NCI-H187 (cell line): ENCODE measurements at regions not wholly inside any gene's neighbourhood (a gene's known extent, or its start where the extent isn't known, plus 50 kb on each side); places are given as distances from the start of the nearest gene placed in this dataset.

Source experiments
- DNase-seq, 2 experiments: peaks; one replicate each; lab custom pipeline; 2025; lab: John Stamatoyannopoulos, UW

DNA sequence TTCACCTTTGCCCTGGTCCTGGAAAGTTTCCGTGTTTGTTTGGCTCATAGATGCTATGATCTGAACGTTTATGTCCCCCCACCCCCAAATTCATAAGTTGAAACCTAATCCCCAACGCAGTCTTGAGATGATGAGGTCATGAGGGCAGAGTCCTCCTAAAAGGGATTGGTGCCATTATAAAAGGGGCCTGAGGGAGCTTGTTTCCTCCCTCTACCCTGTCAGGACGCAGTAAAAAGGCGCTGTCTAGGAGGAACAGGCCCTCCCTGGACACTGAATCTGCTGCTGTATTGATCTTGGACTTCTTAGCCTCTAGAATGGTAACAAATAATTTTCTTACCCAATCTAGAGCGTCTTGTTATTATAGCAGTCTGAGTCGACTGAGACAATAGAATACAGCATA is 2190.6 kb upstream of the TENM3 start:
- no peak for DNase-seq

DNA sequence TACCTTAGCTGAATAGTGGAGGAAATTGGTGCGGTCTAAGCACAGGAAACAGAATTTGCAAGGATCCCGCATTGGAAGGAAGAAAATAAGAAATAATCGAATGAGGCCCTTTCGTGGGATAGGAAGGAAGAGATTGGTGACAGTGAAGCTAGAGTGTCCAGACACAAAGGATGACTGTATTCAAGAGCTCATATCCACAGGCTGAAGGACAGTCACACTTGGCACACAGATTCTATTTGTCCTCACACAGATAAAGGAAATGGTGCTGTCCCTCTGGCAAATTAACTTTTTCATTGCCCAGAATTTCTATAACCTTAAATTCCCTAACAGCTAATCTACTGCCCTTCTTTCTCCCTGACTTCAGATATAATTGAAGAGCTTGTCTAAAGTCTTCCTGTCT is 2188.9 kb upstream of the TENM3 start:
- DNase-seq, result no peak

DNA sequence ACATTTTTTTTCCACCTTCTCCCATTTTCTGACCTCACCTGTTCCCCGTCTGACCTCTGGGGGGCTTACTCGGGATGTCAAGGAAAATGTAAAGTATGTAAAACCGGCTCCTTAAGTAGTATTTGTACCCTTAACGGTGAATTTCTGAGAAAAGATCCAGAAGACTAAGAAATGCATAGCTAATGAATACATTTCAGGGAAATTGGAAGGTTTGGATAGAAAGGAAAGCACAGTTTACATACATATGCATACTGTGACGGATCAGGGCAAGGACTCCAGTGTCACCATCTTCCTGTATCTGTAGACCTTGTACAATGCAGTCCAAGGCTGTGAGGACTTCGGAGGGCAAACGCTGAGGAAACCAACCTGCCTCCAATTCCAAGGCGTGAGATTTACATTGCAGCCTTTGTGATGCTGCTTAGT is 2185.9 kb upstream of the TENM3 start:
- DNase-seq, result no peak

DNA sequence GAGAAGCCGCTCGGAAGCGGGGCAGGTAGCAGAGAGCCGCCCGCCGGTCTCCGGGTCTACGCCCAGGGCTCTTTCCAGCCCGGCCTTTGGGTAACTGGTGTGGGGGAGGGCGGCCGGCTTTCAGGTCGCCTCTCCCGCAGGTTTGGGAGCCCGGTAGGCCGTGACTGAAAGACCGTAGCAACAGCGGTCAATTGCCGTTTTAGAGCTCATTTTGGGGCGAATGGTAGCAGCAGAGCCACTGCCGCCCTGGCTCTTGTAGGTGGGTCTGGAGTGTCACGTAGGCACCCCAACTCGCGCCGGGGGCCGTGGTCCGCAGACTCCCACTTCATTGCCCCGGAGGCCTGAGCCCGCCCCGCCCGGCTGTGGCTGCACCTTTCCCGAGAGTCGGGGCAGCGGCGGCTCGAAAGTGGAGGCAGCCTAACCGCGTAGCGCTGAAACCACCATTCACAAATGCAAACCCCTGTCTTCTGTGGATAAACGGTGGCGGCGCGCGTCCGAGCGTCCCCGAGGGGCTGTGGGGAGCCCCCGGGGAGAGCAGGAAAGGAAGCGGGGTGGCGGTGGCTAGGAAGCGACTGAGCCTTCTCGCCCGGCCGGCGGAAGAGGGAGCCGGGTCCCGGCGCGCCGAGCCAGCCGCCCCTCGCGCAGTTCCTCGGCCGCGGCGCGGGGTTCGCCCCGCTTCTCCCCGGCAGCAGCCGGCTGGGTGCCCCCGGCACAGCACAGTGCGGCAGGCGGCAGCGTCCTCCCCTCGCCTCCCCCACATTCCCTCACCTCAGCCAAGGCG is 2185.1 kb upstream of the TENM3 start:
- no peak for DNase-seq

DNA sequence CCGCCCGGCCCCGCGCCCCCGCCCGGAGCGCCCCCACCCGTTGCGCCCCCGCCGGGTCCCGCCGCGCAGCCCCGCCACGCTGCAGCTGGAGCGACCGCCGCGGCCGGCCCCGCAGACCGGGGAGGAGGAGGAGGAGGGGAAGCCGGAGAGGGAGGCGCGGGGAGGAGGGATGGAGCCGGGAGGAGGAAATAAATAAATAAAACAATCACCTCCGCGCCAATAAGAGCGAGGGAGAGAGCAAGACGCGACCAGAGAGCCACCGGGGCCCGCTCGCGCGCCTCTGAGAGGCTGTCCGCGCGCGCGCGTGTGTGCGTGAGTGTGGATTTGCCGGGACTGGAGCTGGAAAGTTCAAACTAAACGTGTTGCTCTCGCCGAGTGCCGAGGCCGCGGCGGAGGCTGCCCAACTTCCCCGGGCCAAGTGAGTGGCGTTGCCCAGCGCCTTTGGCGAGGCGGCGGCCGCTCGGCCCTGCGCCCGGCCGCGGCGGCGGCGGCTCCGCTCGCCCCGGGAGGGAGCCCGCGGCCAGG is 2184.4 kb upstream of the TENM3 start:
- no peak for DNase-seq

DNA sequence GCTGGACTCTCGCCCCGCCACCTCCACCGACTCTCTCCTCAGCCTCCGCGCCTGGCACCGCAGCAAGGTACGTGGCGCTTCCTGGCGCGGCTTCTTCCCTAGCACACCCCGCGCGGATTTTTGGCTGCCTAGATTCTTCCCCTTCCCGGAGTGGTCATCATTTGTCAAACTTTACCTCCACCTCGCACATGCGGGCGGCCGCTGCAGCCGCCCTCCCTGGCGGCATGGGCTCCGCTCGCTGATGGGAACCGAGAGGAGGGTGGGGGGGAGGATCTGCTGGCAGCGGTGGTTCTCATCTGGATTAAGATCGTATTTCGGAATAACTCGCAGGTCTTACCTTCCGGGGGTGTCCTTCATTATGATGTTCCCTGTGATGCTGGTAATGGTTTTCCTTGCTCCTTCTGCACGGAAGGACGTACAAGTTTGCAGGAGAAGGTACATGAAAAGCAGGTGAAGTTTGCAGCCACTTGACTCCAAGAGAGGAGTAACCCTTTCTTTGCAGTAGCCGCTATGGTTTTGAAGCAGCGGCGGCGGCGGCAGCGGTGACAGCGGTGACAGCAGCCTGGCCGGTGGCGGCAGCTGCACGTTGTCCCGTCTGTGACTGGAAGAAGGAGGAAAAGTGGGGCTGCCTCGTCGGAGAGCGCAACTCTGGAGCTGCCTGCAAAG is 2183.9 kb upstream of the TENM3 start:
- no peak for DNase-seq

DNA sequence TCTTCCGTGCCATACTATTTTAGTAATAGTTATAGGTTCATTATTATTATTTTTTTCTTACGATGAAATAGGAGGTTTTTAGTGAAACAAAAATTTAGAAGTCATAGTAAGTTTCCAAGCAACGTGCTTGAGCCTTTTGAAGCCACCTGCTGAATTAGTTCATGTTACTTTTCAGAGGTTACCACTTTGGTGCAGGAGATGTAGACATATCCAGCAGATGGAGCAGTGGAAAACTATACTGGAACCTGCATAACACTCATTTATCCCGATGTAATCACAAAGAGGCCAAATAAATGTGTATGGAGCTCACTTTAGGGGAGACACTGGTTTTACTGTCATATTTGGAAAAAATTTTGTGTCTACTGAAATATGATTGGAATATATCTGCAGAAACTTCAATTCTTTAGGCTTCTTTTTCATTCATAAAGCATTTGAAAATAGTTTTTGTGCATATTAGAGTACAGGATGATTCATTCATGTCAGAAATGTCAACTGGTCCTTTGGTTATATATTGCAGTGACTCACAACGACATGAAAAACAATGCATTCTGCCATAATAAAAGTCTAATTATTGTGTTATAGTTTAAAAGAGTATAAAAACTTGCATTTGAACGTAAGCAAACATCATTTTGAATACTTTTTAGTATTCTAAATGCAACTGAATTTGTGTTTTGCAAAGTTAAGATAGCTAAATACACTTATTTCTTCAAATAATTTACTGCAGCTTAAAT is 2182.9 kb upstream of the TENM3 start:
- no peak for DNase-seq

DNA sequence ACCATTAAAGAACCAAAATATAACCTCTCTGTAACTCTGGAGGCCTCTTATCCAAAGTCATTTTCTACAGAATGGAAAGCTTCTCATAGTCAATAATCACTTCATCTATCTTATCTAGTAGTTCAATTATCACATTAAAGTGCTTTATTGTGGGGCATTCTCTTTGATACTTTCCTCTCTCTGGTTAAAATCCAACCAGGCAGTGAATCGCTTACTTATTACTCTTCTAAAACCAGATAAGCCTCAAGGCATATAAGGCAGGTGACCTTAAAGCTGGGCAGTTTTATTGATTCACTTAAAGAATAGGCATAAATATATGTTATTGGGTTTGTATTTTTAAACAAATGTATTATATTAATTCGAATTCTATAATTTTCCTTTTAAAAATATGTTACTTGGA is 2162.1 kb upstream of the TENM3 start:
- DNase-seq, result no peak

DNA sequence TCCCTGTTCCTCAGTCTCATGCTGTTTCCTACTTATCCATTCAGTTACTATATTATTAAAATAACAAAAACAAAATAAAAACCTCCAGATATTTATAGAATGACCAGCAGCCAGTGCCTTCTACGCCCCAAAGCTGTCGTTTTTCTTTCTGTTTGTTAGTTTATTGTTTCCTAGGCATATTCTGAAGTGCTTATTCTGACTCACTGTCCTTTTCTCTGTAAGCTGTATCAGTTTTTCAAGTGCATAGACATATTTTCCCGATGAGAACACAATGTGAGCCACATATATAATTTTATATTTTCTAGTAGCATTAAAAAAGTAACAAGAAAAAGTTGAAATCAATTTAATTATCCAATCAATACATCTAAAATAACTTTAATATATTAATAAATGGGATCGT is 2158.6 kb upstream of the TENM3 start:
- no peak for DNase-seq

DNA sequence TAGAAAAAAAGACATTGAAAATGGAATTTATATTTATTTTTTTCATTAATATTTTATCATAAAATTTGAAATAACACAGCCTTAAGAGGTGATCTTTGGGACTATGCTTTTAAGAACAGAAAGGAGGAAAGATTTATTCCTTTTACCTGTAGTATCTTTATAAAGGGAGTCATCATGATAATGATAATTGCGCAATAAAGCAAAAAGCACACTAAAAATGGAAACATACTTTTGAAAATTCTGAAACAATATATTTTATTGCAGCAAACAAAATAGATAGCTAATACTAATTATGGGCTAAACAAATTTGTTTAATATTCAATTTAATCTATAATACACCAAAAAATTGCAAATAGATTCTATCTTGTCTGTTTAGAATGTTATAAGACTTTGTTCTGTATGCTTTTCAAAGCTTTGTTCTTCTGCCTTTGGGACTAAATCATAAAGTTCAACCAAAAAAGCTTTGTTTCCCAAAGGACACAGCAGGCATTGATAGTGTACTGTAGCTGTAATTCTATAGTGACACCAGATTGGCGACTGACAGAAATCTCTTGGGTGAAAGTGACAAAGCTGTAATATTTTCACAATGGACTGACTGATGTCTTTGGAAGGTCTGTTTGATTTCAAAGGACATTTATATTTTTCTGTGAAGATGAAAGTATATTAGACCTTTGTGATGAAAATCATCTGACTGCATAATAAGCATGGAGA is 2156.6 kb upstream of the TENM3 start:
- no peak for DNase-seq

DNA sequence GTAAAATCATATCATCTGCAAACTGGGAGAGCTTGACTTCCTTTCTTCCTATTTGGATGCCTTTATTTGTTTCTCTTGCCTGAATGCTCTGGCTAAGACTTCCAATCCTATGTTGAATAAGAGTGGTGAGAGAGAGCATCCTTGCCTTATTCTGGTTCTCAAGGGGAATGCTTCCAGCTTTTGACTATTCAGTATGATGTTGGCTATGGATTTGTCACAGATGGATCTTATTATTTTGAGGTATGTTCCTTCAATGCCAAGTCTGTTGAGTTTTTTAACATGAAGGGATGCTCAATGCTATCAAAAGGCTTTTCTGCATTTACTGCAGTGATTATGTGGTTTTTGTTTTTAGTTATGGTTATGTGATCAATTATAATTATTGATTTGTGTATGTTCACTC is 2144.6 kb upstream of the TENM3 start:
- DNase-seq, result no peak

DNA sequence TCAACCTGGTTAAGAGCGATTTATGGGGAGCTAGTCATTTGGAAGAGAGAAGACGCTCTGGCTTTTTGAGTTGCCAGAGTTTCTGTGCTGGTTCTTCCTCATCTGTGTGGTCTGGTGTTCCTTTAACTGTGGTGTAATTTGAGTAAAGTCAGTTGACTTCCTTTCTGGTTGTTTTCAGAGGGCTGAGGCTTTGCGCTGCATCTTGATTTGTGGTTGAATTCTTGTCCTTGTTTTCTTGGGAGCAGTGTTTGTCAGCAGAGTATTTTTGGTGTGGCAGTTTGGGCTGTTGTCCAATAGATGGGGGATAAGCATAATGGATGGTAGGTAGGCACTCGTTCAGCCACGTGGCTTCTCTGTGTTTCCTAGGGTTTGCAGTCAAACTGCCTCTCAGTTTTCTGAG is 2143.2 kb upstream of the TENM3 start:
- DNase-seq, result no peak

DNA sequence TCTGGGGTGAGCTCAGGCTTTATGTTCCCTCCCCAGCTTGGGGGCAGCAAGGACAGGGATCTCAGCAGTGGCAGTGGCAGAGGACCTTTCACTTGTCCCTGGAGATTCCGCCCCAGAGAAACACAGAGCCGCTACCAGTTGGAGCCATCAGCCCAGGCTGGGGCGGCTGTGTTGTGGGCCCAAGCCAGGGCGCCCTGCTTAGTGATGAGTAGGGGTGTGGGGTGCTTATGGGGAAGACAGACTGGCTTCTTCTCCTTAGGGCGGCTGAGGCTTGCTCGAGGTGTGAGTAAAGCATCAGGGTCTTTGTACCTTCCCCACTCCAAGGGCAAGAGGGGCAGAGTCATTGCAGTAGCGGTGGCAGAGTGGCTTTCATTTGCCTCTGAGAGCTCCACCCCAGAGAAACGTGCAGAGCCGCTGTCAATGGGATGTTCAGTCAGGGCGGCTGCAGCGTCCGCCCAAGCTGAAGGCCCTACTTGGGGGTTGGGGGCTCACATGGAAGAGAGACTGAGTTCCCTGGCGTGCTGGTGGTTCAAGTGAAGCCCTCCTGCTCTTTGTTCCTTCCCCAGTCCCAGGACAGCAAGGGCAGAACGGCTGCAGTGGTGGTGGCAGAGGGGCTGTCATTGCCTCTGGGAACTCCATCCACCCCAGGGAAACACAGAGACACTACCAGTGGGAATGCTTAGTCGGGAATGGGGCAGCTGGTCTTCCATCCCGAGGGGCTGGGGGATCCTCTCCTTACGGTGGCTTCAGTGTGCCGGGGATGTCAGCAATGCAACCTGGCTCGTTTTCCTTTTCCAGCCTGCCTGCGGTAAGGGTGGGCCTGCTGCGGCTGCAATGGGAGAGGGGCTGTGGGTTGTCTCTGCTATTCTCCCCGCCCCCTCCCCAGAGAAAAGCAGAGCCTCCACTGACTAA is 2142.5 kb upstream of the TENM3 start:
- DNase-seq, result no peak

DNA sequence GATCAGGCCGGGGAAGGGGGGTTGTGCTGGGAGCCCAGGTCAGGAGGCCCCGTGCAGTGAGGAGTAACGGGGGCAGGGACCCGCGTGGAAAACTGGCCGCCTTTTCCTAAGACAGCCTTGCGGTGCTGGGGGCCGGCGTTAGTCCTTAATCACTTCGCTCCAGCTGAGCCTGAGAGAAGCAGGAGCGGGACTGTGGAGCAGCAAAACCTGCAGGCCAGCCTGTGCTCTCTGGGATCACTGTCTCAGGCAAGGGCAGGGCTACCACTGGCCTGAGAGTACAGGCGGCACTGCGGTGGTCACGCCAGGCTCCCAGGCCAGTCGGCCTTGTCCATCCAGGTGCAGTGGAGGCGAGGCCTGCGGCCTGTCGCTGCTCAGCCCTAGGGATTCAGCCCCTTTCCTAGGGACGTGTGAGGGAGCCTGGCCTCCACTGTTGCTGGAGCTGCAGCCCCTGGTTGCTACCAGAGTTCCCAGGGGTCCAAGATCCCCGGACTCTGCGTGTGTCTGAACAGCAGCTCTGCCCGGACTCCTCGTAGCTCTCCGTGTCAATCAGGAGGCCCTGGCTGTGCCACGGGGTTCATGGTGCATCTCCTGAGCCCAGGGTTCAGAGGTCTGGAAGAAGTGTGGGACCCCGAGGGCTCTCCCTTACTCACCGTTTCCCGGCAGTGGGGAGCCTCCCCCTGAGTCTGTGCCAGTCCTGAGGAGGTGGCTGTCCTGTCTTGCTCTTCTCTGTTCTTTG is 2141.7 kb upstream of the TENM3 start:
- DNase-seq, result no peak

DNA sequence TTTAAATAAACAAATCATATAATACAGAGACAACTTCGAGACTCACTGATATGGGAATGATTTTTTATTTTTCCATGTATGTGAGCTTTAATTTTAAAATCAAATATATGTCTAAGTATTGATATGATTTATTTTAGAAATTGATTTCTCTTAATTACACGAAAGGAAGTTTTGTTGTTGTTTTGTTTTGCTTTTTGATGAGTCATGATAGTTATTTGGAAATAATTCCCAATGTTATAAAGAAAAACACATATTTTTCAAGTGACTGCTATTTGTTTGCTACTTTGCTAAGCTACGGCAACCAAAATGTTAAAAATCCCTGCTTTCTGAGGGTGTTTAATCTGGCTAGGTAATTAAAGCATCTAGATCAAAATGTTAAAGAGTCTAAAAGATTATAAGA is 2139.4 kb upstream of the TENM3 start:
- no peak for DNase-seq

DNA sequence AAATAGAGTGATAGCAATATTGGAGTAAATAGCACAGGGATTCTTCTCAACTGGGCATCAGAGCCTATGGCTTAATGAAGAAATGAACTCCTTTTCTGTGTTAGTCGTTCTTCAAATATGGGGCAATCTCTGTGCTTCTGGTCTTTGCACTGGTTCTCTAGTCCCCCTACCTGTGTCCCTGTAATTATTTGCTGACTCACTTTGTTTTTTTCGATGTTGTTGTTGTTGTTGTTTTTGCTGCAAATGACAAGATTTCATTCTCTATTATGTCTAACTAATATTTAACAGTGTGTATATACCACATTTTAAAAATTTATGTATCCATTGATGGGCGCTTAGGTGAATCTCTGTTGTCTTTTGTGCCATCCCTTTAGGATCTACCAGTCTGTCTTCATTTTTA is 2137.8 kb upstream of the TENM3 start:
- no peak for DNase-seq

DNA sequence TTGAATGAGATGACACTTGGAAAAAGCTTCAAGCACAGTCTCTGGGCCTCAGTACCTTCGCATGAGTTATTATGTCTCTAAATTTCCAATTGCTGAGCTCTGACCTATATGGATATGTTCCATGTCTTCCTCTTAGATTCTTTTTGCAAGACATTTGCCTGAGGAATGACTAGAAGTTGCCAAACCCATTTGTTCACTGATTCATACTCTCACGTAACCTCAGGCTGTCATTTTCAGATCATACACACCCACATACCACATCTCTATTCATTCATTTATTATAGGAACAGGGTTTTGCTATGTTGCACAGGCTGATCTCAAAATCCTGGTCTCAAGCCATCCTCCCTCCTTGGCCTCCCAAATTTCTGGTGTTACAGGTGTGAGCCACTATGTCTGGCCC is 2137.1 kb upstream of the TENM3 start:
- DNase-seq, result no peak

DNA sequence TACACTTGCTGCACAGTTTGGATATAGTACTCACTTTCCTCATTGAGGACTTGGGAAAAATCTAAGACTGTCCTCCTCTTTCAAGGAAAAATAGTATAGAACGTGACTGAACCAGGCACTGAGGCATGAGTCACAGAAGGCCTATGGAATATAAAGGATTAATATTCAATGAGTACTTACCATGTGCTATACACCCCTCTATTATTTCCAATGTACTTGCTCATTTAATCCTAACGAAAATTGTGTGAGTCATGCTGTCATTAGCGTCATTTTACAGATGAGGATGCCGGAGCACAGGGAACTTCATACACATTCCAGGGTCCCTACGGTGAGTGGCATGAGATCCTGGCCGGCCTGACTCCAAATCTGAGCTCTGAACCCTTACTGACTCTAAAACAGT is 2136.2 kb upstream of the TENM3 start:
- no peak for DNase-seq

DNA sequence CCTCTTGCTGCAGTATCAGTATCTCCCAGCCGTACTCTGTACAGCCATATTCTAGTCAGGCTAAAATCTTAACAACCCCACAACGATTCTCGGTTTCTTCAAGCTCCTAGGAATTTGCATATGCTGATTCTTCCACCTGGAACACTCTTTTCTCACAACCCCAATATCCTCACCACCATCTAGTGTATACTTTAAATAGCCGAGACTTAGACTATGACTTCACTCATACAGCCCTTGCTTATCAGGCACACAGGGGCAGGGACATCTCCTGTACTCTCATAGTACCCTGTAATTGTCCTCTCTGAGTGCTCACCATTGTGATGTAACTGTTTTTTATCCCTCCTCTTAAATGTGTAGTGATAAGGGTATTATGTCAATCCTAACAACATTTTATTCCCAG is 2126.4 kb upstream of the TENM3 start:
- no peak for DNase-seq

DNA sequence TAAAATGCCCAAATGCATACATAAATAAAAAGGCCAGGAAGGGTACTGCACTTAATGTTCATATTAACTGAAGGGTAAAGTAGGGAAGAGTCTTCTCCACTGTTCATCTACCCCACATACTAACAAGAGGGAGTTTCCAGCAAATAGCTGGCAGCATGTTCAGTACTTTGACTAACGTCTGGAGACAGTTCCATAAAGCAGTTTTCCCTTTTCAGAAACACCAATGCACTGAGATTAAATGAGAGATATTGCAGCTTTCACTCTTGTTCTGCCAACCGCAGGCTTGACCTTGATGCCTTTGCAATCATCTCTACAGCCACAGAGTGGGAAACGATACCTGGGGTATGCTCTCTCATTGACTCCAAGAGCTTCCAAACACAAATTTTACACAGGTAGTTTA is 2123.1 kb upstream of the TENM3 start:
- no peak for DNase-seq
